ENCODE measurements at regions not wholly inside any gene's neighbourhood (a gene's known extent, or its start where the extent isn't known, plus 50 kb on each side); places are given as distances from the start of the nearest gene placed in this dataset.

DNA sequence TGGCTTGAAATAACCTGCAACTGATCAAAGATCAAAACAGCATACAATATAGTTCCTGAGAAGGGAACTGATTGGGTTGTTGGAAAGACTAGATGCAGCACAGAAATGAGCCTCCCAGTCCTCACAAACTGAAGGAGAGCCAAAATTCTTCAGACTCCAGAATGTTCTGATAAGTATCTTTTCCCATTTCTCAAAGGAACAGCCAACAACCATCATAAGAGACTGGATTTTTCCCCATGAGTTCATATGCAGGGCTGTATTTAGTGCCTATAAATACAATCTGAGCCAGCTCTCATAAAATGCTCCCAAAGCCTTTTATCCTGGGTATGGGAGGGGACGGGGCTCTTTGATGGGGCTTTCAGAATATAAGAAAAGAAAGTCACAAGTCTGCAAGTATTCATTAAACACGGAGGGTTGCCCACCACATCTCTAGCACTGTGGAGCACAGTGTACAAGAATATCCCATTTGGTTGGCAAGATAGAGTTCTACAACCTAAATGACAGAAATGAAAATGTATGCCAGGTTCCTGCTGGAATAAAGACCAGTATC, 50.7 kb upstream of the LYVE1 start:
- DNase-seq (ENCODE audit: low read depth, low spot score), result no peak

DNA sequence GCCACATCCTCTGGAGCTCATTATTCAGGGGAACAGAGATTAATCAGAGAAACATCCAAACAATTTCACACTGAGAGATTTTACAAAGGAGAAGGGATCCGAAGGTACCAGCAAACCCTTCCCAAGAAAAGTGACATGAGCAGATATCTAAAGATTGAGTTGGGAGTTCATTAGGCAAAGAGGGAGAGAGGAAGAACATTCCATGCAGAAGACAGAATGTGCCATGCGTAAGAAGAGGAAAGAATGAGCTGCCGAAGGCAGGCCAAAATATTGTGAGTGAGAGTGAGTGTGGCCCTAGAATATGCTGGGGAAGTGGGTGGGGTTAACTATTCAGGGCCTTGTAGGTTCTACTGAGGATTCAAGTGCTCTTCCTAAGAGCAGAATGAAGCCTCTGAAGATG, 50.0 kb upstream of the LYVE1 start:
- no peak for DNase-seq (ENCODE audit: low read depth, low spot score)
